Chondrocyte (in vitro differentiated cells): ENCODE measurements at regions not wholly inside any gene's neighbourhood (a gene's known extent, or its start where the extent isn't known, plus 50 kb on each side); places are given as distances from the start of the nearest gene placed in this dataset.

Experiments used
- DNase-seq: peaks from one replicate; pipeline ENCODE4 v3.0.0; 2021; ENCODE audit warnings: mixed read lengths, low spot score
- H3K27ac Mint-ChIP-seq: one replicate; pipeline ENCODE4 v1.8.0; 2021; ENCODE audit warnings: mild to moderate bottlenecking, moderate library complexity, mixed read lengths; ENCODE audit not compliant: unreplicated experiment
- H3K27me3 Mint-ChIP-seq: 2 replicates; pipeline ENCODE4 v1.8.0; 2021; ENCODE audit warnings: low read depth, mixed read lengths
- H3K36me3 Mint-ChIP-seq: 2 replicates; pipeline ENCODE4 v1.8.0; 2021; ENCODE audit warnings: low read depth, mixed read lengths
- H3K4me1 Mint-ChIP-seq: 2 replicates; pipeline ENCODE4 v1.8.0; 2021; ENCODE audit warnings: low read depth, mild to moderate bottlenecking, mixed read lengths
- H3K4me3 Mint-ChIP-seq: one replicate; pipeline ENCODE4 v1.8.0; 2021; ENCODE audit warnings: mild to moderate bottlenecking, moderate library complexity, mixed read lengths; ENCODE audit not compliant: unreplicated experiment
- H3K9me3 Mint-ChIP-seq: 2 replicates; pipeline ENCODE4 v1.8.0; 2021; ENCODE audit warnings: low read depth, mixed read lengths
- TF ChIP-seq, protein P1 (sequence below): fragments of 200-600 bp; sonication (generic); IDR thresholded peaks from 2 replicates; pipeline ENCODE4 v1.5.0; 2021; ENCODE audit warnings: antibody characterized with exemption, mild to moderate bottlenecking, moderate library complexity

DNA sequence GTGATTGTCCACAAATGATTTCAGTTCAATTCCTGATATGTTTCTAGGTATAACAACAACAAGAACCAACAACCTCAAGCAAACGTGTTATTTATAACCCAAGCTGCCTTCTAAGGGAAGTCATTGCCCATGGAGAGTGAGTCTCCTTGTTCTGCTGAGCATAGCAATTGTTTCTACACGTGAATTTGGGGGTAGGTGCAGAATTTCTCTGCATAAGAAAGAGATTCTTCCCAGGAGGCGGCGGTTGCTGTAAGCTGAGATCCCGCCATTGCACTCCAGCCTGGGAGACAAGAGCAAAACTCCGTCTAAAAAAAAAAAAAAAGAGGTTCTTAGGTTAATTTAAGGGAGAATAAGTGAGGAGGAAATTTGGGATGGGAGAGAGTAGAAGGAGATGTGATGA is 226.5 kb upstream of the PELI2 start:
- TF ChIP-seq, protein P1, sequence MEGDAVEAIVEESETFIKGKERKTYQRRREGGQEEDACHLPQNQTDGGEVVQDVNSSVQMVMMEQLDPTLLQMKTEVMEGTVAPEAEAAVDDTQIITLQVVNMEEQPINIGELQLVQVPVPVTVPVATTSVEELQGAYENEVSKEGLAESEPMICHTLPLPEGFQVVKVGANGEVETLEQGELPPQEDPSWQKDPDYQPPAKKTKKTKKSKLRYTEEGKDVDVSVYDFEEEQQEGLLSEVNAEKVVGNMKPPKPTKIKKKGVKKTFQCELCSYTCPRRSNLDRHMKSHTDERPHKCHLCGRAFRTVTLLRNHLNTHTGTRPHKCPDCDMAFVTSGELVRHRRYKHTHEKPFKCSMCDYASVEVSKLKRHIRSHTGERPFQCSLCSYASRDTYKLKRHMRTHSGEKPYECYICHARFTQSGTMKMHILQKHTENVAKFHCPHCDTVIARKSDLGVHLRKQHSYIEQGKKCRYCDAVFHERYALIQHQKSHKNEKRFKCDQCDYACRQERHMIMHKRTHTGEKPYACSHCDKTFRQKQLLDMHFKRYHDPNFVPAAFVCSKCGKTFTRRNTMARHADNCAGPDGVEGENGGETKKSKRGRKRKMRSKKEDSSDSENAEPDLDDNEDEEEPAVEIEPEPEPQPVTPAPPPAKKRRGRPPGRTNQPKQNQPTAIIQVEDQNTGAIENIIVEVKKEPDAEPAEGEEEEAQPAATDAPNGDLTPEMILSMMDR = no peak
- H3K9me3 Mint-ChIP-seq = no peaks in the 10 kb centered on the region
- H3K36me3 Mint-ChIP-seq = peaks cover 3% of the 10 kb centered on the region
- H3K4me1 Mint-ChIP-seq = no peaks in the 10 kb centered on the region
- H3K27ac Mint-ChIP-seq = no peak overlapping the region
- peaks cover 18% of the 10 kb centered on the region for H3K27me3 Mint-ChIP-seq
- no peak for DNase-seq
- no peak overlapping the region for H3K4me3 Mint-ChIP-seq

DNA sequence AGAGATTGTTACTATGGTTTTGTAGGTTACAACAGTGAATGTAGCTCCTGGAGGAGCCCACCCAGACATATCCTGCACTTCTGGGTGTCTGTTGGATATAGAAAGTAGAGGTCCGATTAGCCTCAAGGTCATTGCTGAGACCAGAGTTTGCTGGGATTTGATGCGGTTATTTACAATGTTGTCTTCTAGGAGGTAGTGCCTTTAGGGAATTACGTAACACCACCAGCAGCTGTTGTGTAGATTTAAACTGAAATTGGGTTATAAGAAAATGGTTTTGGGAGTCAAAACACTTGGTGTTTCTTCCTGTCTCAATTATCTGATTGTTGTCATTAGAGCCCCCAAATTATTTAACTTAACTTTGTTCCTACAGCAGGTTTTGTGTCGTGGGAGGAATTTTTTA is 225.3 kb upstream of the PELI2 start:
- no peak for DNase-seq
- Mint-ChIP-seq H3K4me1 (no peaks in the 10 kb centered on the region), H3K36me3 (peaks cover 3% of the 10 kb centered on the region), H3K4me3 (no peak overlapping the region), H3K9me3 (no peaks in the 10 kb centered on the region), H3K27ac (no peak overlapping the region), H3K27me3 (peaks cover 12% of the 10 kb centered on the region)
- TF ChIP-seq, protein P1 = no peak

DNA sequence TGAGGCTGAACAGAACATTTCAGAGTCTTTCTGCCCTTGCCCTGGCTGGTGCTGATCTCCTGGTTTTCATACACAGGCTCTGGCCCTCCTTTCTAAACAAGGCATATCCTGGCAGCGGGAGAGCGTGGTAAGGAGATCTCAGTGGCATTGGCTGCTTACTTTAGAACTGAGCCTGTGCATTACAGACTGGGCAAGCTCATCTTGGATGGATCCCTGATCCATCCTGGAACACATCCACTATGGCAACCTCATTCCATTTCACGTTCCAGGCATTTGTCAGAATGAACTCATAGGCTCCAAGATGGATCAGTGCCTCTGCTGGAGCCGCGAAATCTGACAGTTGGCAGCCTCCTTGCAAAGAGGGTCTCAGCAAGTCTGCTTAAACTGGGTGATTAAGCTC is 224.5 kb upstream of the PELI2 start:
- no peaks in the 10 kb centered on the region for H3K4me1 Mint-ChIP-seq
- H3K27ac Mint-ChIP-seq = no peak overlapping the region
- H3K9me3 Mint-ChIP-seq = no peaks in the 10 kb centered on the region
- H3K27me3 Mint-ChIP-seq = peaks cover 11% of the 10 kb centered on the region
- H3K36me3 Mint-ChIP-seq = peaks cover 3% of the 10 kb centered on the region
- TF ChIP-seq, protein P1 = no peak
- H3K4me3 Mint-ChIP-seq = no peak overlapping the region
- DNase-seq = no peak

DNA sequence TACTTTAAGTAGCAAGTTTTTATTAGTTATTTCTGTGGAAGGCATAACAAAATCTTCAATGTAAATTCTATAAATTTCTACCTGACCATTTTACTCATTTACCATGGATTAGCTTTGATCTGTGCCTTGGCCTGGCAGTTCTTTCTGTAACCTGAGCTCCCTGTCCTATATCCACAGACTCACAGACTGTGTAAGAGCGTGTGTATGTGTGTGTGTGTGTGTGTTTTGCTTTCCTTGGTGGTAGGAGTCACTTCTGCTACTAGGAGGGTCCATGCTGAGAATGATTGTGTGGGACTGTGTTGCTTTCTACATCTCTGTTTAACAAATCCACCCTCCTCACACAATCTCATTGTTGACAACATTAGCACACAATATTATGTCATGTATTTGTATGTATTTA is 221.2 kb upstream of the PELI2 start:
- Mint-ChIP-seq H3K27me3 (peaks cover 6% of the 10 kb centered on the region), H3K36me3 (no peaks in the 10 kb centered on the region), H3K4me3 (no peak overlapping the region), H3K27ac (no peak overlapping the region), H3K4me1 (peaks cover 13% of the 10 kb centered on the region), H3K9me3 (no peaks in the 10 kb centered on the region)
- TF ChIP-seq, protein P1 = no peak
- no peak for DNase-seq

DNA sequence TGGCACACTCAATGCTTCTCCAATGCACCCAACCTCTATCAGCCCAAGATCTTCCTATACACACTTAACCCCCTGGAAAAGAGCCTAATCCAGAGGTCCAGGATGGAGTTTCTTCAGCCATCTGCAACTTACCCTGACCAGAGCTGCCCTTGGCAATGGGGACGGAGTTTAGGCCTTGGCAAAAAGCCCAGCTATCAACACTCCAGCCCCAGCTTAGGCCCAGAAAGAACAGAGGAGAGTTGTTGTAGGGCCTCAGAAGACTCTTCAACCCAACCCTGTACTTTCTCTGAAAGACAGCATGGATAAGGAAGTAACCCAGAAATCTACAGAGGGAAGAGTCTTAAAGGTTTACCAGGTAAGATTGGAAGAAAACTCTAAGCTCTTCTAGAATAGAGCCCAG is 219.3 kb upstream of the PELI2 start:
- H3K4me3 Mint-ChIP-seq = no peak overlapping the region
- TF ChIP-seq, protein P1 = no peak
- H3K27me3 Mint-ChIP-seq = no peaks in the 10 kb centered on the region
- no peak for DNase-seq
- no peaks in the 10 kb centered on the region for H3K9me3 Mint-ChIP-seq
- peaks cover 13% of the 10 kb centered on the region for H3K4me1 Mint-ChIP-seq
- no peak overlapping the region for H3K27ac Mint-ChIP-seq
- H3K36me3 Mint-ChIP-seq = no peaks in the 10 kb centered on the region
